ENCODE measurements at regions not wholly inside any gene's neighbourhood (a gene's known extent, or its start where the extent isn't known, plus 50 kb on each side); places are given as distances from the start of the nearest gene placed in this dataset.
A peak's percentile ranks its signal among the peaks of the same experiment; 100 is the strongest.
"Not testable (repeated sequence)": the region's sequence is repeated elsewhere in the genome, so short reads cannot be mapped to it uniquely, and the experiment has no call there.

GRCh38 chr11:26878959-26879581 is 114.8 kb upstream of the FIBIN start:
- no peak for DNase-seq (ENCODE audit: low spot score)
- Mint-ChIP-seq H3K9me3 (ENCODE audit: low read depth) (peaks cover 60% of the 10 kb centered on the region), H3K4me3 (ENCODE audit: unreplicated experiment) (no peak overlapping the region), H3K27me3 (ENCODE audit: low read depth) (no peaks in the 10 kb centered on the region), H3K4me1 (ENCODE audit: low read depth) (peaks cover 3% of the 10 kb centered on the region), H3K36me3 (ENCODE audit: low read depth) (peaks cover 33% of the 10 kb centered on the region), H3K27ac (ENCODE audit: unreplicated experiment) (no peak overlapping the region)
- TF ChIP-seq CTCF (IDR thresholded peaks at IDR 0.05), result no peak

GRCh38 chr11:26882363-26882880 is 111.5 kb upstream of the FIBIN start:
- not testable (repeated sequence) for H3K4me3 Mint-ChIP-seq (ENCODE audit: unreplicated experiment); H3K27ac Mint-ChIP-seq (ENCODE audit: unreplicated experiment); H3K27me3 Mint-ChIP-seq (ENCODE audit: low read depth); H3K4me1 Mint-ChIP-seq (ENCODE audit: low read depth)
- Mint-ChIP-seq H3K36me3 (ENCODE audit: low read depth) (peaks cover 36% of the 10 kb centered on the region), H3K9me3 (ENCODE audit: low read depth) (peaks cover 50% of the 10 kb centered on the region)
- peak; percentile 47 for DNase-seq (ENCODE audit: low spot score)

- Mint-ChIP-seq H3K4me3 (ENCODE audit: unreplicated experiment) (no peak overlapping the region), H3K36me3 (ENCODE audit: low read depth) (peaks cover 4% of the 10 kb centered on the region)
- DNase-seq (ENCODE audit: low spot score), result no peak
These were observed 102.4 kb upstream of the FIBIN start for GRCh38 chr11:26891501-26891900.

GRCh38 chr11:26896719-26897118 is 97.2 kb upstream of the FIBIN start:
- H3K9me3 Mint-ChIP-seq (ENCODE audit: low read depth), result peaks cover 26% of the 10 kb centered on the region
- H3K4me1 Mint-ChIP-seq (ENCODE audit: low read depth), result peaks cover 28% of the 10 kb centered on the region
- no peak for TF ChIP-seq CTCF (IDR thresholded peaks at IDR 0.05)
- H3K36me3 Mint-ChIP-seq (ENCODE audit: low read depth), result peaks cover 5% of the 10 kb centered on the region
- no peak for DNase-seq (ENCODE audit: low spot score)
- H3K27me3 Mint-ChIP-seq (ENCODE audit: low read depth), result no peaks in the 10 kb centered on the region
- H3K4me3 Mint-ChIP-seq (ENCODE audit: unreplicated experiment), result no peak overlapping the region
- no peak overlapping the region for H3K27ac Mint-ChIP-seq (ENCODE audit: unreplicated experiment)

More at GRCh38 chr11:26891501-26891900, 102.4 kb upstream of the FIBIN start:
- Mint-ChIP-seq H3K9me3 (ENCODE audit: low read depth) (peaks cover 25% of the 10 kb centered on the region), H3K4me1 (ENCODE audit: low read depth) (peaks cover 9% of the 10 kb centered on the region), H3K27ac (ENCODE audit: unreplicated experiment) (no peak overlapping the region), H3K27me3 (ENCODE audit: low read depth) (no peaks in the 10 kb centered on the region)
- no peak for TF ChIP-seq CTCF (IDR thresholded peaks at IDR 0.05)

GRCh38 chr11:26898799-26899198 is 95.1 kb upstream of the FIBIN start:
- no peak overlapping the region for H3K4me3 Mint-ChIP-seq (ENCODE audit: unreplicated experiment)
- H3K27ac Mint-ChIP-seq (ENCODE audit: unreplicated experiment), result no peak overlapping the region

More at GRCh38 chr11:26898799-26899198, 95.1 kb upstream of the FIBIN start:
- Mint-ChIP-seq H3K36me3 (ENCODE audit: low read depth) (peaks cover 6% of the 10 kb centered on the region), H3K4me1 (ENCODE audit: low read depth) (peaks cover 41% of the 10 kb centered on the region), H3K27me3 (ENCODE audit: low read depth) (no peaks in the 10 kb centered on the region), H3K9me3 (ENCODE audit: low read depth) (peaks cover 23% of the 10 kb centered on the region)
- no peak for DNase-seq (ENCODE audit: low spot score)
- no peak for TF ChIP-seq CTCF (IDR thresholded peaks at IDR 0.05)
